ENCODE measurements at regions not wholly inside any gene's neighbourhood (a gene's known extent, or its start where the extent isn't known, plus 50 kb on each side); places are given as distances from the start of the nearest gene placed in this dataset.

DNA sequence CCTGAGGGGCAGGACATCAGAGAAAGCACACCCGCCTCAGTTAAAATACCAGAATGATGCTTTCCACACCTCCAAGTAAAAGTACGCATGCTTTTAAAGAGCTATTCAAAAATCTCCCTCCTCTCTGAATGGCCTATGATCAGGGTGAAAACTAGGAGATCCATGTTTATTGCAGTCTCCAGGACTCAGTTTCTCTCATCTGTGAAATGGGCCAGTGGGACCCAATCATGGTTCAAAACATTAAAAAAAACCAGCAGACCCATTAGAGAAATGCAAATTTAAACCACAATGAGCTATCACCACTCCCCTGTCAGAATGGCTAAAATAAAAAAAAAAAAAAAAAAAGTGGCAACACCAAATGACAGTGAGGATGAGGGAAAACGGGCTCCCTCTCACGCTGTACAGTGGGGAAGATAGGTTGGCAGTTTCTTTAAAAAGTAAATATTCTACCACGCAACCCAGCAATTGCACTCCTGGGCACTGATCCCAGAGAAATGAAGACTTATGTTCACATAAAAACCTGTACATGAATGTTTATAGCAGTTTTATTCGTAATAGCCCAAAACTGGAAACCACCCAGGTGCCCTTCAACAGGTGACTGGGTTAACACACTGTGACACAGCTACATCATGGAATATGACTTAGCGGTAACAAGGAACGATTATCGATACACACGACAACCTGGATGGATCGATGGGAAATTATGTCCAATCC, 242.7 kb downstream of the MN1 start:
- no peak for DNase-seq

DNA sequence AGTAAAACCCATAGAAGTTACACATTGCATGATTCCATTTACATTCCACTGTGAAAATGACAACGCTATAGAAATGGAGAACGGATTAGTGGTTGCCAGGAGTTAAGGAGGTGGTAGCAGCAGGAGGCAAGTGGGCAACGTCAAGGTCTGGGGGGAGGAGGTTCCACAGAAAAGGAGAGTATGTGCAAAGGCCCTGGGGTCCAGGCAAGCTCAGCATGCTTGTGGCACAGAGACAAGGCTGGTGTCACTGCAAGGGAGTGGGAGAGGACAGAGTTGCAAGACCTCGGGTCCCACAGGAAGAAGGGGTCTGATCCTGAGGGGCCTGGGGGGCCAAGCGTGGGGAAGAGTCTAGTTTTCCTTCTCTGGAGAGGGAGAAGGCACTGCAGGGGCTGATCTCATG, 240.8 kb downstream of the MN1 start:
- no peak for DNase-seq

- DNase-seq = no peak
These were observed 240.2 kb downstream of the MN1 start for GRCh38 chr22:27561286-27561904.

DNA sequence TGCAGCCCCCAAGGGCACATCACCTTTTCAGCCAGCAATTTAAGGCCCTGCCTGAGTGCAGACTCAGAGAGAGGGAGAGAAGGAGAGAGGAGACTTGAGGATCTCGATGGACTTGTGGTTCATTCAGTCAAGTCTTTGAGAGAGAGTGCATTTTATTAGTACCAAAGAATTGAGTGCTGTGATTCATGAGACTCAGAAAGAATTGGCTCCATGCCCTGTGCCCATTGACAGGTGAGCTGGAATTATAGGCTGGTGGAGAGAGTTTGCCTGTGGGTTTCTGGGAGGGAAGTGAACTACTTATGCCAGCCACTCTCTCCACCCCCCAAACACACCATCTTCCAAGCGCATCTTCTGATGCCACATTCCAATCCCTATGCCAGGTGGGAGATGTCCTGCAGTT, 236.8 kb downstream of the MN1 start:
- no peak for DNase-seq

- no peak for DNase-seq
These were observed 235.0 kb downstream of the MN1 start for GRCh38 chr22:27566602-27567001.

DNA sequence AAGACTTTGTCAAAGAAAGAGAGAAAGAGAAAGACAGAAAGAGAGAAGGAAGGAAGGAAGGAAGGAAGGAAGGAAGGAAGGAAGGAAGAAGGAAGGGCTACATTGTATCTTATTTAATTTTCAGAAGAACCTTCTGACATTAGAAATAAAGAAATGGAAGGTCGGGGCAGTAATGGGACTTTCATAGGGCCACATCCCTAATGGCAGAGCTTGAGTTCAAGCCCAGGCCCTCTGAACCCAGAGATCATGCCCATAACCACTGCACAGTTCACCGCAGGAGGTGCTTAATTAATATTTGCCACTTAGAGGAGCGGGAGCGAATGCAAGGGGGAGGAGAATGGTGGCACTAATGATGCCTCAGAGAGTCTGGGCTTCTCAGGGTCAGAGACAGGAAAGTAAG, 233.3 kb downstream of the MN1 start:
- no peak for DNase-seq

DNA sequence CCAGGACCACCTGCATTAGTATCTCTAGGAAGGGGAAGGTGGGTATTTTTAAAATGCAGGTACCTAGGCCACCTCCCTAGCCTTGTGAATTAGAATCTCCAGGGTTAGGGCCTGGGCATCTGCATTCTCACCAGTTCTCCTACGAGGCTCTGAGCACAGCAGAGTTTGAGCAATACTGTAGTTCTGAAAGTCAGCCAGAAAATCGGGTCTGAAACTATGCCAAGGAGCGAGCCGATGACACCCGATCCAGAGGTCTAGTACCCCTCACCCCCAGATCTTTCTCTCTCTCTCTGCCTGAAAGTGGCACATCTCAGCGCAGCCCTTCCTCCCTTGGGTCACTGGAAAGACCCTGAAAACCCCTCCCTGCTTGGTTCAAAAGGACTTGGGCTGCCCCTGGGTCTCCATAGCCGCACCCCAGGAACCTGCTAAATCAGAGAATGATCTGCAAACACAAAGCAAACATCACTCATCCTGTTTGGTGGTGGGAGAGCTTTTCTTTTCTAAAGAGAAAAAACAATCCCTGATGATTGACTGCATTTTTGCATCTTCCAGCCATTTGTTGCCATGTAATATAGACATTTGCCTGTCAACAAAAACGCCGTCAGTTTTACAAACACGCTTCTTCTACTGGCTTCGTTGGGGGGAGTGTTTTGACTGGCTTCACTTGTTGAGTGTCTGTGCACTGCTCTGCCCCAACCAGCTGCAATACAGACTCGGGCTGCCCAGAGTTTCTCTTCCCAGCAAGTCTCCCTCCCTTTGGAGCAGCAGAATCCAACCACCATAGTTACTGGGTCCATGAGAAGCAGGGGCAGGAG, 229.9 kb downstream of the MN1 start:
- DNase-seq = no peak

DNA sequence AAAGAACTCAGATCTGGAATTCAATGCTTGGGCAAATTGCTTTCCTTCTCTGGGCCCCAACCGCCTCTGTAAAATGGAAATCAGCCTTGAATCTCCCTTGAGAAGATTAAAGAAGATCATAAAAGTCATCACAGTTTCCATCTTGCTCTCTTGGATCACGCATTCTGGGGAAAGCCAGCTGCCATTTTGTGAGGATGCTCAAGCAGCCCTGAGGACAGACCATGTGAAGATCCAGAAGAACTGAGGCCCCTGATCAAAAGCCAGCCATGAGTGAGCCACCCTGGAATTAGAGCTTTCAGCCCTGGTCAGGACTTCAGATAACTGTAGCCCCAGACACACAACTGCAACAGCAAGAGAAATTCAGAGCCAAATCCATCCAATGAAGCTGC, 229.3 kb downstream of the MN1 start:
- DNase-seq = no peak

DNA sequence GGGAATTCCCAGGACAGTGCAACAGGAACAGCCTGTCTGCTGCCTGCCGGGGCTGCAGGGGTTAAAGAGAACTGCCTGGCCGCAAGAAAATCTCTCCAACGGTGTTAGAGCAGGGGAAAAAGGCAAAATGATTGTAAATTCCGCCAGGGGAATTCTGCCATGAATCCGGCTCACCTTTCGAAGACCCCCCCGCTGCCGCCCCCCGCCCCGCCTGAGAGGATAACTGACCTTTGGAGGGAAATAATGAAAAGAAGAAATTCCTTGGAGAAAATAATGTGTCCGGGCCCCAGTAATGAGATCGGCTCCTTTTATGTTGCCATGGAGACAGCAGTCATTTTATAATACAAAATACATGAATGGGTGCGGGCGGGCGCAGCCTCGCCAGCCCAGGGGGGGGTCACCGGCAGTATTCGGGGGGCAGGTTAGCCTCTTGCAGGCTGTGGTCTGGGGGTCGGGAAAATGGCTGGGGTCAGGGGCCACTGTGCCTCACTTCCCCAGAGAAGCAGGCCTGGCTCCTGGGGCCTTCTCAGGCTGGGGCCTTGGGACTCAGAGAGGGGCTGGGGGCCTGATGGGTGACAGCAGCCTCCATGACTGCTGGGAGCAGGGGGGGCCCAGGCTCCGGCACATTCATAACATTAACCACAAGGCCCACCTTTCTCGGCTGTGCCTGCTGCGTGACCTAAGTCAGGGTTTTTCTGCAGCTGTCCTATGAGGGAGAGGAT, 228.1 kb downstream of the MN1 start:
- DNase-seq = peak; percentile 11

DNA sequence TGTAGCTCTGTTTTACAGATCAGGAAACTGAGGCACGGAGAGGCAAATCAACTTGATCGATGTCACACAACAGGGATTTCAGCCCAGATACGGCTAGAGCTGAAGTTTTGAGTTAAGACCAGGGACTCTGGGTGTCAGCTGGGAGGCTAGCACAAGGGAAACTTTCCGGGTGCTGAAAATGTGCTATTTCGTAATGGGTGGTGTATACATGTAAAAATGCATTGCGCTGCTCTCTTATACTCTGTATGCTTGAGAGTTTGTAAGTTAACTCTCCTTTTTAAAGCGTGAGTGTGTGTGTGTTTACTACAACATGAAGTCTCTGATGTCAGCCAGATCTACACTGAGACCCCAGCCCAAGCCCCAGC, 227.6 kb downstream of the MN1 start:
- peak; percentile 25 for DNase-seq

GRCh38 chr22:27574651-27575050, 226.9 kb downstream of the MN1 start:
- no peak for DNase-seq

- no peak for DNase-seq
These were observed 226.2 kb downstream of the MN1 start for GRCh38 chr22:27575348-27575747.

- DNase-seq = no peak
These were observed 225.1 kb downstream of the MN1 start for GRCh38 chr22:27576413-27576812.

DNA sequence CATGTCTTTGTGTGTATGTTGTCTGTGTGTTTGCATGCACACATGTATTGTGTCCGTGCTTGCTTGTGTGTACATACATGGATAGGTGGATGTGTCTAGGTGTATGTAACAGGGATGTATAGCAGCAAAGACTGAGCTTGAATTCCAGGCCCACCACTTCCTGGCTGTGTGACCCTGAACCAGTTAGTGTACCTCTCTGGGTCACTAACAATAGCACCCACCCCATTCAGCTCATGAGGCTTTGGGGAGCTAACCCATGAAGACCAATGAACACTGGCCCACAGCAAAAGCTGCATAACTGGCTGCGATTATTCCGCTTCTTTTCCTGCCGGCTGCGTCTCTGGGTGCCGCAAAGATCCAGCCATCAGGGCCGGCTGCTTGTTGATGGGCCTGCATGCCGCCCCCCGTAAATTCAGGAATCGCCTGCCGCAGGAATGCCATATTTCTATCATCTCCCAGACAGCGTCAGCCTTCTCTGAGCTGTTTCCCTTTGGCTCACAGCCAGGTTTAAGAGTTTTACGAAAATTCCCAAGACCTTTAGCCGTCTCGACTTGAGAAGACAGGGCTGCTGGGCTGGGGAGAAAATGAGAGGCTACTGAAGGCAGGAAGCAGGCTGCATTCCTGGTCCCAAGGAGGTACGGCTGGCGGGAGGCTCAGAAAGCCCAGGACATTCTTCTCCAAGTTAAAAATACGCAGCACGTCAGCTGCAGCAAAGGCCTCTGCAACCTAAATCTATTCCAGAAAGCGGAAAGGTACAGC, 224.6 kb downstream of the MN1 start:
- DNase-seq = no peak

GRCh38 chr22:27577574-27577969, 224.0 kb downstream of the MN1 start:
- DNase-seq = no peak

DNA sequence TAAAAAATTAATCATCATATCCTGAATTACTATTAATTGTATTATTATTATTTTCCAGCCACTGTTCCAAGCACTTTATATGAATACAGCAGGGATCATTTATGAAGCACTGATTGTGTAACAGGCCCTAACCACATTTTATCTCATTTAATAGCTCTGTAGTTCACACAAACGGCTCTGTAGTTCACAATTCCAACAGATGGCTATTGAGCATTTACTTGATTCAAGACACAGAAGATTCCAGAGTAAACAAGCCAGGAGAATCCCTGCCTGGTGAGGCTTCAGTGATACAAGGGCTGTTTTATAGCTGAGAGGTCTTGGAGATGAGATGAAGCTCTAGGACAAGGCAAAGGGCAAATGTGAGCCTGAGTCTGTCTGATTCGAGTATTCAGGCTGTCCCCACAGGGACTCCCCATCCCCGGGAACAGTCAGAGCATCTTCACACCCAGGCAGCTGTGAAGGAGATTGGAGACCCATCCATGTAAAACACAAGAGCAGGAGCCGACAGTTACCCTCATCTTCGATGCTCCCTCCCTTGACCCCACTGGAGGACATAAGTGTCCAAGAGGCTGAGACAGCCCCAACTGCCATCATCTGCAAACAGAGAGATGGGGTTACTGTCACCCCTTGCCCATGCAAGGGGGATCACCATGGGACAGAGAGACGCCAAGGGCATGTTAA, 222.5 kb downstream of the MN1 start:
- peak; percentile 27 for DNase-seq

DNA sequence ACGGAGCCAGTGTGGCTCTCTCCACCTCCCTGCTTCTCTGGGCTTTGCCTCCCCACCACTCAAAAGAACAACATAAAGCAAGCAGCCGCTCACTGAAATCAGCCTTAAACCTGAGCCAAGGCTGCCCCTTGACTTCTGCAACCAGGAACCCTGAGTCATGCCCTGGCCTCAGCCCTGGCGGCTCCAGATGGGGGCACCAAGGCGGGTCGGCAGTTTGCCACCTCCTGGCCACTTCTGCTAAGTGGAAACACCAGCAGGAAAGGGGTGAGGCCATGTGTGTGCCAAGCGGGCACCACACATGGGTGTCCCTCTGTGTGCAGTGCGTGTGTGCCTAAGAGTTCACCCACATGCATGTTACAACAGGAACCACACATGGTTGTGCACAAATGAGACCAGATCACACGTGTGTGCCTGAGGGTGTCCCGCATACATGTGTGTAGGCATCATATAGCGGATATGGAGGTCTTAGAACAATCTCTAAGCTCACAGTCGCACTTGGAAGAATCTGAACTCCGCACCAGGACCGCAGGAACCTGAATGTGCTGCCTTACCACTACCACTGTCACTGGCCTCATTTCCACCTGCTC, 221.2 kb downstream of the MN1 start:
- peak; percentile 90 for DNase-seq

- no peak for DNase-seq
These were observed 220.3 kb downstream of the MN1 start for GRCh38 chr22:27581236-27581635.

DNA sequence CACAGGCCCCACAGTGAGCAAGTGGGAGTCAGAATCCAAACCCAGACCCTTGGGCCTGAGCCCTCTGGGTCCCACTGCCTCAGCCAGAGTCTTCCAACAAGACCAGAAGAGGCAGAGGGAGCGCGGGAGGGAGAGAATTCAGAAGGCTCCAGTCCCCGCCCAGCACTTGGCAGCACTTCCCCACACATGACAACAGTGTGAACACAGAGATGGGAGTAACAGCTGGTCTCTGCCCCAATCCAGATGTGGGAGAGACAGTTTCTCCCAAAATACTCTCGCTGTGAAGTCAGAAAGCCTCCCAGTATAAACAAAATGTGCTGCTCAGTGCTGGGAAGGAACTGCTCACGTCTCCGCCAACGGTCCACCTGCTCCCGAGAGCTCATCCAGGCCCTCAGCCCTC, 219.9 kb downstream of the MN1 start:
- DNase-seq = no peak

DNA sequence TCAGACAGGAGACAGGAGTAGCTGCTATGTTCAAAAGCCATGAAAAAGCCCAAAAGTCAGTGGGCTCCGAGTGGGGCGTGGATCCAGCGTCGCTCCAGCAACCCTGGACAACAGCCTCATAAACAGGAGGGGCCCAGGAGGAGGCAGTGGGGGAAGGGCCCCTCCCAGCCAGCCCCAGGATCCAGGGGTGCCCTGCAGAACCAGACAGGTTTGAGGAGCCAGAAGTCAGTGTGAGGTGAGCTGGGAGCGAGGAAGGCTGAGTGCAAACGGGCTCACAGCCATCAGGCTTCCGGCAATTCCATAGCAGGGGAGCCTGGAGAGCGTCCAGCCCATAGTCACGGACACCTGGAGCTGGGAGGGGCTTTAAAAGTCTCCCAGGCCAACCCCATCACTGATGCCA, 217.7 kb downstream of the MN1 start:
- DNase-seq = no peak

DNA sequence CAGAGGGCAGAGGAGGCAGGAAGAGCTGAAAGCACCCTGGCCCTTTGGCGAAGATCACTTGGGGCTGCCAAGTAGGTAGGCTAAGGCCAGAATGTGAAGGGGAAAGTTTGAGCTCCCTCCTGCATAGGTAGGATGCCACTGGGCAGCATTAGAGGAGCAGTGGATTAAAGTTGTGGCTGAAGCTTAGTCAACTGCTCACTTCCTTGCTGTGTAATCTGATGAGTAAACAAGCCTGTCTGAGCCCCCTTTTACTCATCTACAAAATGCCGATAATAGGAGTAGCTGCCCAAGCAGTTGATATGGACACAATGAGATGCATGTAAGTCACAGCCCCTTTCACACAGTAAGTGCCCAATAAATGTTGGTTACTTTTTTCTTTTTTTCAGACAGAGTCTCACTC, 216.4 kb downstream of the MN1 start:
- DNase-seq = no peak

GRCh38 chr22:27588268-27588667, 213.3 kb downstream of the MN1 start:
- DNase-seq = no peak
